ENCODE measurements at regions not wholly inside any gene's neighbourhood (a gene's known extent, or its start where the extent isn't known, plus 50 kb on each side); places are given as distances from the start of the nearest gene placed in this dataset.

DNA sequence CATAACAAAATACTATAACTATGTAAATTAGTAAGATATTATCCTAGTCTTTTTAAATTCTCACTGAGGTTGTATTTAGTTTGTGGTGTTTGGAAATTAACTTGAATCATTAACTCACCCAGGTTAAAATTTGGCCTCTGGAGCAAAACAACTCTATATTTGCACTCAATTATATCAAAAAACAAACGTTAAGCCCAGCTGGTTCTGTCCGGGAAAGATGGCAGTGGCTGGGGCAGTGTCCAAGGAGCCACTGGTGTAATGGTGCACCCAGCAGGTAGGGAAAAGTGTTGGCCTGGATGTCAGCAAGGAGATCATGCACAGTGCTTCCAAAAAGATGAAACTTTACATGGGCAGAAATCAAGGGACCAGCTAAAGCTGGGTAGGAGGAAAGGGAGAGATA lies 285.3 kb upstream of the CITED2 start:
- DNase-seq (ENCODE audit: low spot score), result no peak

DNA sequence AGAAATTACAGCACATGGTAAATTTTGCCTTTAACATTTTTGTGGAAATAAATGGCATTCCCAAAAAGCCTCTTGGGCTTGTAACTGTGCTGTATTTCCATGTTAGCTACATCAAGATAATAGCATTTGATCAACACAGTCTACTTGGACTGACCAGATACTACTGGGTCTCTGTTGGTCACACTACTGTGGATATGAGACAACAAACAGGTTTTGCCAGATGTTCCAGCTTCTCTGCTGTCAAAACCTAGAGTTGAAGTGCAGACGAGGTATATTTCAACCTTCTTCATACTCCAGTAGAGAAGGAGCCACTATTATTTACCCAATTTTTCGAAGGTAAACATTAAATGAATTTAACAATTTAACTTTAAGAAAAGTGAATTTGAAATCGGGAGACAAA lies 284.7 kb upstream of the CITED2 start:
- DNase-seq (ENCODE audit: low spot score), result no peak

- DNase-seq (ENCODE audit: low spot score), result no peak
Observed at GRCh38 chr6:139657119-139657518, 282.7 kb upstream of the CITED2 start.

DNA sequence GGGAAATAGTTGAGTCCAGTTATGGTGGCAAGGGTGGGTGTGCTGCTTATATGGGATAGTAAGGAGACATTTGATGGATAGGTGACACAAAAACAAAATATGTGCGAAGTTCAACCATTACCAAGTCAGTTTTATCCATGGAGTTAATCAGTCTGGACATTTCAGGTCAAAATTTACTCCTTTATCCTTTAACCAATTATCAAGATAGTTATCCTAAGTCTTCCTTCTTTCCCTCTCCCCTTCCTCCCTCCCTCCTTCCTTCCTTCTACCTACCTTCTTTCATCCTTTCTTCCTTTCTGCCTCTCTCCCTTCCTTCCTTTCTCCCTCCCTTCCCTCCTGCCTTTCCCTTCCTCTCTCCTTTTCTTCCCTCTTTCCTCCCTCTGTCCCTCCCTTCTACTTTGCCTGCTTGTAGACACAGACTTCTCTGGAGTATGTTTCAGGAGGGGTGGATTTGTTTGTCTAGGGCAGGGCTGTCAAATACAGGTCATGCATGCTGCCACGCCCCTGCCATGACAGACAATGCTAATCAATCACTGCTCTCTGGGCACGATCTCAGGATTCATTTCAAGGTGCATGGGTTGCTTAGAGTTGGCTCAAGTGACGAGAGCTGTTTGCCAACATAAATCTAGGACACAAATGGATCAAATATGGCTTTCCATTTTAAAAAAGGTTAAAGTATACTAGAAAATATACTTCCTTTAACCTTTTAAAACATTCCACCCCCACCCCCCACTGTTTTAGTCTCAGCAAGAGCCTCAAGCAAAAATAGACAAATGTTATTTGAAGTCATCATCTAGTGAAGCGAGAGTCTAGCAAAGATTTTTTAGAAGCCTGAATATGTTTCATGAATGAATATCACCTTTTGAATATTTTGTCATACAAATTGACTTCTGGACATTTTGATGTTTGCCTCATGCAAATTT lies 281.6 kb upstream of the CITED2 start:
- no peak for DNase-seq (ENCODE audit: low spot score)

GRCh38 chr6:139654888-139655782 lies 280.7 kb upstream of the CITED2 start:
- no peak for DNase-seq (ENCODE audit: low spot score)

- DNase-seq (ENCODE audit: low spot score), result no peak
Observed at GRCh38 chr6:139654309-139654708, 279.9 kb upstream of the CITED2 start.

DNA sequence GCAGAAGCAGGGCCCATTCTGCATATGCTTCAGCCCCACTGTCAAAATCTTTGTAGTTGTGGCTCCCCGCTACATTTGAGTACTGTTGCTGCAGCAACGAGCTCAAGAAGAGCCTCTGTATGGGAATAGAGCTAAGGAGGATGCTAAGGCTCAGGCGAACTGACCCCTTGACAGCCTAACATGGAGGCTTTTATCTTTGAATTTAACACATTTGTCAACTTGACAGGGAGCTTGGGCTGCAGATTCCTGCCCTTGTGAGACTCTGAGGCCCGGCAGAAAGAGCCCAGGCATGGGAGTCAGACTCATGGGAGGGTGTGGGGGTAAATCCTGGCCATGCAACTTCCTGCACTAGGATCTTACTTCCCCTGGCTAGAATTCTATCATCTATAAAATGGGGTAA lies 278.7 kb upstream of the CITED2 start:
- no peak for DNase-seq (ENCODE audit: low spot score)

DNA sequence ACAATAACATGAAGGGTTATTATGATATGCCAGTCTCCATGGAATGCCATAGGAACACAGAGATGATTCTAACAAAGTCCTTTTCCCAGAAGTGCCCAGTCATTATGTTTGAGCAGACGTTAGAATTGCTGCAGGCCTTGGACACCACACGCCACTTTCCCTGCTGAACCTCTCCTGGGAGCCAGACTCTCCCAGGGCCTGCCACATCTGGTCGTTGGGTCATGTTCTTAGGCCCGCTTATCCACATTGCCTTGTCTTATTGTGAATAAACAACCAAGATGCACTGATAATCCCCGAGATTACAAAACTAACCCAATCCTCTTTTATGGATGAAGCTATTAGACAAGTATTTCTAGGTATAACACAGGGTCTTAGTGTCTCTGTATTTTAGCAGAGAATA lies 276.5 kb upstream of the CITED2 start:
- DNase-seq (ENCODE audit: low spot score), result no peak

GRCh38 chr6:139649732-139650131 lies 275.3 kb upstream of the CITED2 start:
- DNase-seq (ENCODE audit: low spot score), result no peak

DNA sequence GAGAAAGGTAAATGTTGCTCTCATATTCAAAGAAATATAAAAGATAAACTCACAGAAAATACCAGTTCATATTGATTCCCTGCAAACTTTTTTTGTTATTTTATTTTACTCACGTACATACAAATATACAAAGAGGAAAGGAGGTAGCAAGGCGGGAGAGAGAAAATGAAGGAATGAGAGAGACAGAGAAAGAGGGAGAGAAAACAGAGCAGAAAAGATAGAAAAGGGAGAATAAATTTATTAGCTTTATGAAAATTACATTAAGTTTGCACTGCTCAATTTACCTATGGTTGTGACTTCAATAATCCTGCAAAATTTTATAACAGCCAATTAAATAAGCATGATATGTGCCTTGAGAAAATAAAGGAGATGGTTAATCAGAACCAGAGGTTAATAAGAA lies 274.7 kb upstream of the CITED2 start:
- no peak for DNase-seq (ENCODE audit: low spot score)

DNA sequence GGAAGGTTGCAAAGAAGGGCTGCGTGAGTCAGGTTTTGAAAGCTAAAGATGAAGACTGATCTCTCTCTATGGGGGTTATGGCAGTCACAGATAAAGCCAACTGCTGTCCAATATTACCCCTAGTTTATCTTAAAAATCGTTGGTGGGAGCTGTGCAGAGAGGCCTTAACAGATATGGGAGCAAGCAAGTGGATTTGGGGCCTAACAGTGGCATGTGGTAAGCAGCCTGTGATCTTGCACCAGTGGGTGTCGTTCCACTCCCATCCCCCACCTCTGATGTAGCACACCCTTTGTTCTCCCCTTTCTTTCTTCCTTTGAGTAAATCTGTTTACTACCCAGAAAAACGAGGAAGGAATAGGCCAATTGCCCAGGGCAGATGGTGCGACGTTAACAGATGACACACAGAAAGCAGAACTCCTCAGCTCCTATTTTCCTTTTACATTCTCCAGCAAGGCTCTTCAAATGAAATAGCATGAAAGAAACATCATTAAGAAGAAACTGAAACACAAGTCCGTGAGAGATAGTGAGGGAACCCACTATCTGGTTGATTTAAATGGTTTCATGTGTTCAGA lies 274.1 kb upstream of the CITED2 start:
- no peak for DNase-seq (ENCODE audit: low spot score)

GRCh38 chr6:139647841-139648240 lies 273.4 kb upstream of the CITED2 start:
- no peak for DNase-seq (ENCODE audit: low spot score)

DNA sequence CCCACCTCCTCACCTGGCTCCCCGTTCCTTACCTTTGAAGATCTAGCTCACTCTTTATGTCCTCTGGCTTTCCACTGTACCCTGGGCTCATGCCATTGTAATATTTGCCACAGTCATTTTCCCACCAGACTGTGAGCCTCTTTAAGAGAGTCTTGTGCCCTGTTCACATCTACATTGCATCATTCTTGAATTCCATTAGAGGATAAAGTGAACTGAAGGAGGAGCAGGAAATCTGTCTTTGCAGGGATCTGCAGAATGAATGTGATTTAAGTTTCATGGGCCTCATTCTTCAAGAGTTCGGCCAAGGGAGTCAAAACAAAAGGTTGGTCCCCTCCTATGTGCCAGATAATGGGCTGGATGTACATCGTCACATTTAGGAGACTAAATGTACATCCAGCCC lies 272.6 kb upstream of the CITED2 start:
- no peak for DNase-seq (ENCODE audit: low spot score)

DNA sequence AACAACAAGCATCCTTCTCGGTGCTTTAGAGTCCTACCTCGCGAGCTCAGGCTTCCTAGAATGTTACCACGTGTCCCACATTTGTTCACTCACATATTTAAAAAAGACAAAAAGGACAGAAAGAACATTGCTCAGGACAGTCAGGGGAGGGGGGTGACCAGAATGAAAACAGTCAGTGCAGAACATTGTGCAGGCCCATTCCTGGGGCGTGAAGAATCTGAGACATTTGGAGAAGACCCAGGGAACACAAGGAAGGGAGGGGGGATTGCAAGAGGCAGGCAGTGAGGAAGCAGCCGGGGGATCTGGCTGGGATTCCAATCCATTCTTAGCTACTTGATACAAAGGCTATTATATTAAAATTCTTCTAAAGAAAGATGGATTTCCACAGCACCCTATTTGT lies 270.4 kb upstream of the CITED2 start:
- no peak for DNase-seq (ENCODE audit: low spot score)

- DNase-seq (ENCODE audit: low spot score), result no peak
Observed at GRCh38 chr6:139643986-139644385, 269.5 kb upstream of the CITED2 start.

DNA sequence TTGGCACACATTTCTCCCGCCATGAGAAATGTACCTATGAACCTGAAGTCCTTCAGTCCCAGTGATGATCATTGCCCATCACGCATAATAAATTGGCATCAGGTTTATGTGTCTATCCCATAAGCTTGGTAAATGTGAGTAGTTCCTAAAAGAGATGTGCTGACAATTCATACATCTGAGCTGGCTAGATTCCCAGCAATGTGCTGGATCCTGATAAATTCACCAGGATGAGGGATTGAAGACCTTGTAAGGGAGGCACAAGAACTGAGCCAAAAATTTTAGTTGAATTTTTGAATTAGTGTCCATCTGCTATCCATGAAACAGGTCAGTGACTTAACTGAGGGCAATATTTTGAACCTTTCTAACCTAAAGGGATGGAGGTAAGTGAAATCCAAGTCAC lies 267.9 kb upstream of the CITED2 start:
- no peak for DNase-seq (ENCODE audit: low spot score)

DNA sequence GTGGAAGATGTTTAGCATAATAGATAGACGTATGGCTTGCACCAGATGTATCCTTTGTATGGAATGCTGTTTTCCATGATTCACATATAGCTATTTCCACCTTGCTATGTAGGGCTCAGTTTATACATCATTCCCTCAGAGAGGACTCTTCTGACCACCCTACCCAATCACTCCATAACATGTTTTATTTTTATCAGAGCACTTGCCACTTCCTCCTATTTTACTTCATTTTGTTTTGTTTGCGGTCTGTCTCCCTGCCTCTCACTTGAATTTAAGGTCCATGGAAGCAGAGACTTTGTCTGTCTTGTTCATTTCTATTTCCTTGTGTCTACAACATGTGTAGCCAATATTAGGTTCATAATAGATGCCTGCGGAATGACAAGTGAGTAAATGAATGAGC lies 266.9 kb upstream of the CITED2 start:
- DNase-seq (ENCODE audit: low spot score), result no peak

GRCh38 chr6:139640921-139641320 lies 266.5 kb upstream of the CITED2 start:
- no peak for DNase-seq (ENCODE audit: low spot score)

GRCh38 chr6:139640448-139640847 lies 266.0 kb upstream of the CITED2 start:
- DNase-seq (ENCODE audit: low spot score), result no peak

DNA sequence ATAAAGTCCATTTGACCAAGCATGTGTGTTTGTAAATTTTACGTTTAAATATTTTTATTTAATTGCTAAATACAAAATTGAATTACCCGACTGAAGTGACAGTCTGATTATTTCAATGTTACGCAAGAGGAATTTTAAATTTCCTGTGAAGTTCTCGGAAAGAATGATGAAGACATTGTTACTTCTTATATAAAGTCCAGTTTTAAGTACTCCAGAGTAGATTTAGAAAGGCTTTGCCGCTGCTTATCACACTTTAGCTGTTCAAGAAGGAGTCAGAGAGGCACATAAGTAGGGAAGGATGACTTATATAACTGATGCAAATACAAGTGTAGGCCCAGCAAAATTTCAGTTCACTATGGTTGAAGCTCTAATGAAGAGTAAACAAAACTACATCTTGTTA lies 265.1 kb upstream of the CITED2 start:
- DNase-seq (ENCODE audit: low spot score), result no peak

DNA sequence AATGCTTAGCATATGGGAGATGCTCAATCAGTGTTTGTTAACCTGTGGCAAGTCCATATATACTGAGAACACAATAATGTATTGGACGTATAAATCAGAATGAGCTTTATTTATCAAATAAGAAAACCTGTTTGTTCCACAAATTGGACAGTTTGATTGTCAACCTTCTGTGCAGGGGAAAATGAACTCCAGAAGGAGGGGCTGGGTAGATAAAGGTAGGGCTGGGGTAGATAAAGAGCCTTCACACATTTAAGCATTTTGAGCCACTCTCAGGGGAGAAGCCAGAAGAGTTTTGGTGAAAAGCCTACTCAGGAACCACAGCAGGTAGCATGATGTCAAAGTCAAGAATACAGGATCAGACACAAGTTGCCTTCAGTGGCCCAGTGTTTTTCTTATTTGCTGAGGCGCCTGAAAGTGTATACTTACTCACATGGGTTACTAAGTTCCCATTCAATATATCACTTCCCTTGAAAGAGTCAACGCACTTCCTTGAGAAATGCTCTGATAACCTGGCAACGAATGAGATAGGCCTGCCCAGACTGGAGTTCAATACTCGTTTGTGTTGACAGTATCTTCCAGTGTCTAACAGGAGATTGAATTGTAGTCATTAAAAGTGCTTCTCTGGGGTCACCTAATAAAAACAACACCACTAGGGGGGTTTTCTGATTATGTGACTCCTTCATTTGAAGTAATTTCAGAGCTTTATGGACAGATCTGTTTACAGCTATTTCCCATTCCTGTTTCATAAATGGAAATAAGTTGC lies 263.9 kb upstream of the CITED2 start:
- DNase-seq (ENCODE audit: low spot score), result no peak

- no peak for DNase-seq (ENCODE audit: low spot score)
Observed at GRCh38 chr6:139637766-139638165, 263.3 kb upstream of the CITED2 start.

Measured in D341Med (cell line).